T-cell (primary cell): ENCODE measurements at regions not wholly inside any gene's neighbourhood (a gene's known extent, or its start where the extent isn't known, plus 50 kb on each side); places are given as distances from the start of the nearest gene placed in this dataset.
"Not testable (repeated sequence)": the region's sequence is repeated elsewhere in the genome, so short reads cannot be mapped to it uniquely, and the experiment has no call there.

Experiments
- ATAC-seq, 4 experiments: fragments of 200-7000 bp in 3 of 4; fragments of 150-1000 bp in 1 of 4; cut with Tn5 transposase; replicated peaks in 1 of 4; 1 replicate in 3 of 4; 2 replicates in 1 of 4; pipeline ENCODE4 v1.10.0; 2021; ENCODE audit warnings: moderate library complexity in 3 of 4, mild to moderate bottlenecking in 2 of 4, moderate number of reproducible peaks in 1 of 4
- CTCF ChIA-PET, 2 donors: fragments of 300-600 bp; sonication (Branson Sonifier 250); formaldehyde crosslinking; loops; one replicate each; lab custom pipeline; 2022; ENCODE audit warnings: antibody characterized with exemption in 2 of 2; lab: Charles Lee
- POLR2A ChIA-PET, 2 donors: fragments of 300-600 bp; sonication (Branson Sonifier 250); formaldehyde crosslinking; loops; one replicate each; lab custom pipeline; 2022; ENCODE audit warnings: antibody characterized with exemption in 2 of 2; lab: Charles Lee
- DNase-seq, 35 experiments: peaks; one replicate each; pipeline versions ENCODE4 v3.0.0 to v3.0.0-alpha.2; 2013 to 2023
- H3K27ac ChIP-seq: one replicate; pipeline ENCODE4 v1.5.1; 2013; ENCODE audit warnings: low read length
- H3K27me3 ChIP-seq, 2 experiments: replicated peaks in 1 of 2; 1 replicate in 1 of 2; 2 replicates in 1 of 2; pipeline versions ENCODE4 v1.6.1 to v1.7.0; 2013; ENCODE audit warnings: low read length in 1 of 2, mixed read lengths in 1 of 2; ENCODE audit not compliant: control insufficient read depth in 2 of 2, insufficient read depth in 2 of 2; ENCODE audit errors: extremely low read depth in 1 of 2
- H3K36me3 ChIP-seq, 2 donors: 1 replicate in 1 of 2; 2 replicates in 1 of 2; pipeline versions ENCODE4 v1.6.1 to v1.7.0; 2013; ENCODE audit warnings: low read length in 1 of 2; ENCODE audit not compliant: control insufficient read depth in 2 of 2, insufficient read depth in 1 of 2; ENCODE audit errors: extremely low read depth in 1 of 2
- H3K4me1 ChIP-seq, 2 experiments: 1 replicate in 1 of 2; 2 replicates in 1 of 2; pipeline versions ENCODE4 v1.6.1 to v1.7.0; 2013; ENCODE audit warnings: low read length in 2 of 2, mixed read lengths in 1 of 2; ENCODE audit not compliant: insufficient read depth in 2 of 2, control insufficient read depth in 1 of 2; ENCODE audit errors: extremely low read depth in 1 of 2
- H3K4me3 ChIP-seq, 2 donors: 1 replicate in 1 of 2; 2 replicates in 1 of 2; pipeline versions ENCODE4 v1.5.1 to v1.7.0; 2013; ENCODE audit warnings: mild to moderate bottlenecking in 2 of 2, low read length in 1 of 2, moderate library complexity in 1 of 2; ENCODE audit not compliant: control insufficient read depth in 1 of 2; ENCODE audit errors: extremely low read depth in 1 of 2
- H3K9me3 ChIP-seq: 2 replicates; pipeline ENCODE4 v1.7.0; 2013
- H3K27ac Mint-ChIP-seq, 2 donors: one replicate each; pipeline ENCODE4 v1.8.0; 2020 to 2021; ENCODE audit warnings: mild to moderate bottlenecking in 2 of 2, mixed read lengths in 2 of 2
- H3K27me3 Mint-ChIP-seq, 2 donors: one replicate each; pipeline ENCODE4 v1.8.0; 2021 to 2022; ENCODE audit warnings: mixed read lengths in 2 of 2
- H3K36me3 Mint-ChIP-seq: one replicate; pipeline ENCODE4 v1.8.0; 2021; ENCODE audit warnings: mixed read lengths
- H3K4me1 Mint-ChIP-seq, 3 donors: one replicate each; pipeline ENCODE4 v1.8.0; 2020 to 2022; ENCODE audit warnings: mixed read lengths in 3 of 3, mild to moderate bottlenecking in 1 of 3
- H3K4me3 Mint-ChIP-seq, 3 donors: one replicate each; pipeline ENCODE4 v1.8.0; 2020 to 2022; ENCODE audit warnings: mild to moderate bottlenecking in 3 of 3, mixed read lengths in 3 of 3, moderate library complexity in 3 of 3
- H3K9me3 Mint-ChIP-seq, 3 donors: one replicate each; pipeline ENCODE4 v1.8.0; 2020 to 2022; ENCODE audit warnings: mixed read lengths in 3 of 3
- WGBS: methylation state at CpG from one replicate; pipeline ENCODE4 v1.1.5; 2013; ENCODE audit warnings: missing lambda C conversion rate; ENCODE audit not compliant: insufficient coverage; 5-methylcytosine and 5-hydroxymethylcytosine counted together

DNA sequence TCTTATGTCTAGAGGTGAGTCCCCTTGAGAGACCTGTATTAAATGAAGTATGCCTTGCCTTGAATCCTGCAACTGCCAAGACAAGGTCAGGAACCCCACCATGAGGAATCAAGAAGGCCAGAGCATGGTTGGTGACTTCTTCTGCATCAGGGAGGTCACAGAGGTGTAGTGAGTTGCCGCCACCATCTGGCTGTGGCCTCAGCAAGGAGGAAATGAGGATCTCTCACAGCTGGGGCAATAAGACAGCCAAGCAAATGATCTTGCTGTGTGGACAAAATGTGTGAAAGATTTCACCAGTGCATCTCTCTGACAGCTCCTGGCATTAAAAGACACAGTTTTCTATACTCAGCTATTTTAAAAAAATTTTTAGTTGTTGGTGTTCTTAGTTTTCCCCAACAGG lies 611.0 kb downstream of the DOK5 start:
- Mint-ChIP-seq H3K27ac (no peak overlapping the region), H3K4me1 (no peaks in the 10 kb centered on the region), H3K36me3 (no peaks in the 10 kb centered on the region), H3K4me3 (no peak overlapping the region), H3K27me3 (no peaks in the 10 kb centered on the region), H3K9me3 (peaks cover 8 to 12% (median 8%) of the 10 kb centered on the region in 3 donors)
- Histone ChIP-seq H3K4me1 (no peaks in the 10 kb centered on the region), H3K9me3 (no peaks in the 10 kb centered on the region), H3K27me3 (no peaks in the 10 kb centered on the region), H3K4me3 (no peak overlapping the region), H3K36me3 (no peaks in the 10 kb centered on the region), H3K27ac (no peak overlapping the region)
- ChIA-PET POLR2A (no interaction called here), CTCF (no interaction called here)
- 89% methylated on average over 1 of the region's 1 CpG for WGBS
- DNase-seq = no peak
- no peak for ATAC-seq

DNA sequence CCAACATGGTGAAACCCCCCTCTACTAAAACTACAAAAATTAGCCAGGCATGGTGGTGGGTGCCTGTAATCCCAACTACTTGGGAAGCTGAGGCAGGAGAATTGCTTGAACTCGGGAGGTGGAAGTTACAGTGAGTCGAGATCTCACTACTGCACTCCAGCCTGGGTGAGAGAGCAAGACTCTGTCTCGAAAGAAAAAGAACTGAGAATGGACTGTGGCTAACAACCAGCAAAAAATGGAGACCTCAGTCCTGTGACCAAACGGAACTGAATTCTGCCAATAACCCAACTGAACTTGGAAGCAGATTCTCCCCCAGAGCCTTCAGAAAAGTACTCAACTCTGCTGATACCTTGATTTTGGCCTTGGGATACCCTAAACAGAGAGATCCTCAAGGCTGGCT lies 604.5 kb downstream of the DOK5 start:
- H3K27me3 ChIP-seq = no peaks in the 10 kb centered on the region
- H3K9me3 Mint-ChIP-seq = peaks cover 12 to 16% (median 14%) of the 10 kb centered on the region in 3 donors
- no peaks in the 10 kb centered on the region for H3K4me1 ChIP-seq
- ATAC-seq (no peak), DNase-seq (no peak)
- ChIA-PET POLR2A (no interaction called here), CTCF (no interaction called here)
- H3K27ac ChIP-seq = no peak overlapping the region
- H3K4me3 ChIP-seq = no peak overlapping the region
- no peak overlapping the region for H3K27ac Mint-ChIP-seq
- WGBS = 63% methylated on average over 4 of the region's 4 CpGs
- H3K27me3 Mint-ChIP-seq = no peaks in the 10 kb centered on the region
- H3K9me3 ChIP-seq = no peaks in the 10 kb centered on the region
- no peak overlapping the region for H3K4me3 Mint-ChIP-seq
- H3K36me3 ChIP-seq = no peaks in the 10 kb centered on the region
- no peaks in the 10 kb centered on the region for H3K36me3 Mint-ChIP-seq
- no peaks in the 10 kb centered on the region for H3K4me1 Mint-ChIP-seq

DNA sequence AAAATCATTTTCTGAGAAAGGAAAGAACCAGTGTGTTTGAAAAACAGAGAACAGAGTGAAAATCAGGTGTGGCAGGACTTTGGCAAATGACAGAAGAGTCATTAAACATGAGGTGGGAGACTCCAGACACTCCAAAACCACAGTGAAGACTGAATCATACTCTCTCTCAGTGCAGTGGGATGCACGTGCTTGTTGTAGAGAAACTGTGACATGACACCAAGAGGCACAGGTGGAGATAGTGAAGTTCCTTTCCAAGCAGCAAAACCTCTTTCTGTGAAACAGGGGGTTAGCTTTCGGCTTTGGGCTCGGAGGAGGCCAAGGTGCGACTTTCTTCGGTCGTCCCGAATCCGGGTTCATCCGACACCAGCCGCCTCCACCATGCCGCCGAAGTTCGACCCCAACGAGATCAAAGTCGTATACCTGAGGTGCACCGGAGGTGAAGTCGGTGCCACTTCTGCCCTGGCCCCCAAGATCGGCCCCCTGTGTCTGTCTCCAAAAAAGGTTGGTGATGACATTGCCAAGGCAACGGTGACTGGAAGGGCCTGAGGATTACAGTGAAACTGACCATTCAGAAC lies 599.0 kb downstream of the DOK5 start:
- H3K9me3 ChIP-seq, POLR2A ChIA-PET, CTCF ChIA-PET, H3K27ac ChIP-seq, ATAC-seq, H3K36me3 ChIP-seq, H3K27me3 ChIP-seq, DNase-seq, H3K36me3 Mint-ChIP-seq, H3K27ac Mint-ChIP-seq, H3K4me1 Mint-ChIP-seq, H3K4me3 ChIP-seq, H3K4me1 ChIP-seq, H3K4me3 Mint-ChIP-seq, H3K27me3 Mint-ChIP-seq: not testable (repeated sequence)
- H3K9me3 Mint-ChIP-seq = peaks cover 12 to 19% (median 12%) of the 10 kb centered on the region in 3 donors
- WGBS = 95% methylated on average over 18 of the region's 19 CpGs

DNA sequence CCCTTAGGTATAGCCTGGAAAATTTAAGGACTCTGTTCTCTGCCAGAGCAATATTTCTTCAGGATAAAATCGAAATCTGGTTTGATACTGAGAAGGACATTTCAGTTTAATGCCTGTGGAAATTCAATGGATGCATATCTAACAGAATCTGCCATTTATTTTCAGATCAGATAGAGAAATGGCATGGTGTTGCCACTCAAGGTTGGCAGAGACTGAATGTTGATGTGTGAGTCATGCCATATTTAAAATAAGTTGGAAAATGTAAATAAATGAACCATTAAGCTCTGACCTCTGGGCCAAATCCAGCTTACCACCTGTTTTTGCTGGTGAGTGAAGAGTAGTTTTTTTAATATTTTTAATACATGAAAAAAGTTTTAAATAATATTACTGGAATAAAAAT lies 594.6 kb downstream of the DOK5 start:
- H3K27me3 Mint-ChIP-seq = no peaks in the 10 kb centered on the region
- CTCF ChIA-PET = no interaction called here
- H3K9me3 Mint-ChIP-seq = peaks cover 12 to 15% (median 14%) of the 10 kb centered on the region in 3 donors
- Histone ChIP-seq H3K27ac (no peak overlapping the region), H3K4me1 (no peaks in the 10 kb centered on the region), H3K36me3 (no peaks in the 10 kb centered on the region), H3K4me3 (no peak overlapping the region), H3K9me3 (no peaks in the 10 kb centered on the region), H3K27me3 (no peaks in the 10 kb centered on the region)
- ATAC-seq = no peak
- 20% methylated on average over 1 of the region's 1 CpG for WGBS
- POLR2A ChIA-PET = no interaction called here
- H3K27ac Mint-ChIP-seq = no peak overlapping the region
- H3K36me3 Mint-ChIP-seq = no peaks in the 10 kb centered on the region
- H3K4me3 Mint-ChIP-seq = no peak overlapping the region
- no peak for DNase-seq
- no peaks in the 10 kb centered on the region for H3K4me1 Mint-ChIP-seq

DNA sequence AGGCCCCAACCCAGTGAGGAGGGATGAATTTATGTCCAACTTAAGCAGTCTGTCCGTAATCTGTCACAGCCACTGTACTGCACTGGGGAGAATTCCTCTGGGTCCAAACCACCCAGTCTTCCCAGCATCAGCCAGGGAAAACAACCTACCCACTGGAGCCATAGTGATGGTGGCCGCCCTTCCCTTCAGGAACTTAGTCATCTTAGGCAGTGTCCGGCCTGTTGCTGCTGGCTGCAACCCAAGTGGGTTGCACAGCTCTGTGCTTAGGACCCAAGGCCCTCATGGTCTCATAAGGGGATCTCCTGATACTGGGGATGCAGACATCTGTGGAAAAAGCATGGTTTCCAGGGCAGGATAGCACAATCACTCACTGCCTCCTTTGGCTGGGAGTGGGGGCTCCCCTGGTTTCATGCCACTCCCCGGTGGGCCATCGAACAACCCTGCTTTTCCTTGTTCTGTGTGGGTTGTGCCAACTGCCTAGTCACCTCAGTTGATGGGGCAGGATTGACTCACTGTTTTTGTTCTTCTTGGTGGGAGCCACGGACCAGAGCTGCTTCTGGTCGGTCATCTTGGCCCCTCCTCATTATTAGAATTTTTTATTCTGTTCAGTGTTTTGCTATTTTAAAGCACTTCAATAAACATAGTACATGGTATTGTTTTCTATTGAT lies 591.9 kb downstream of the DOK5 start:
- Mint-ChIP-seq H3K4me1 (no peaks in the 10 kb centered on the region), H3K27ac (no peak overlapping the region), H3K9me3 (peaks cover 15 to 28% (median 19%) of the 10 kb centered on the region in 3 donors), H3K36me3 (no peaks in the 10 kb centered on the region), H3K4me3 (no peak overlapping the region), H3K27me3 (no peaks in the 10 kb centered on the region)
- H3K4me1 ChIP-seq = no peaks in the 10 kb centered on the region
- CTCF ChIA-PET = no interaction called here
- POLR2A ChIA-PET = no interaction called here
- H3K36me3 ChIP-seq = no peaks in the 10 kb centered on the region
- DNase-seq = no peak
- no peak overlapping the region for H3K27ac ChIP-seq
- ATAC-seq = no peak
- no peaks in the 10 kb centered on the region for H3K27me3 ChIP-seq
- no peak overlapping the region for H3K4me3 ChIP-seq
- H3K9me3 ChIP-seq = peaks cover 3% of the 10 kb centered on the region
- WGBS = 95% methylated on average over 3 of the region's 7 CpGs

DNA sequence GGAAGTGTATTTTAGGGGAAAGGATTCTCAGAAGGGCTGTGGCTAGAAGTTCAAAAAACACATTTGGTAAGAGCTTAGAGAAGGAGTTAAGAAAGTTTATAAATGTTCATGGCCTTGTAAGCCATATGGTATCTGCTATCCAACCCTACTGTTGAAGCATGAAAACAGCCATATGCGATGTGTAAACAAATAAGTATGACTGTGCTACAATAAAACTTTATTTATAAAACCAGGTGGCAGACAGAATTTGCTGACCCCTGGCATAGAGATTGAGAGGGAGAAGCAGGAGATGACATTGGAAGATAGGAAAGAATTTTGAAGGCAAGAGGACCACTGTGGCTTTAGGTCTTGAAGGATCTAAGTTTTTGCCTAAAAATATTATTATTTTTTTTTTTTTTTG lies 583.5 kb downstream of the DOK5 start:
- ChIA-PET CTCF (no interaction called here), POLR2A (no interaction called here)
- Mint-ChIP-seq H3K27me3 (no peaks in the 10 kb centered on the region), H3K36me3 (no peaks in the 10 kb centered on the region), H3K4me1 (no peaks in the 10 kb centered on the region), H3K27ac (no peak overlapping the region), H3K4me3 (no peak overlapping the region), H3K9me3 (peaks cover 11 to 26% (median 16%) of the 10 kb centered on the region in 3 donors)
- H3K27me3 ChIP-seq = no peaks in the 10 kb centered on the region
- WGBS = no CpG with 5 or more reads among the region's 1 CpG
- no peak overlapping the region for H3K4me3 ChIP-seq
- no peaks in the 10 kb centered on the region for H3K36me3 ChIP-seq
- no peak for DNase-seq
- H3K4me1 ChIP-seq = no peaks in the 10 kb centered on the region
- H3K27ac ChIP-seq = no peak overlapping the region
- ATAC-seq = no peak
- H3K9me3 ChIP-seq = no peaks in the 10 kb centered on the region
